ENCODE measurements at regions not wholly inside any gene's neighbourhood (a gene's known extent, or its start where the extent isn't known, plus 50 kb on each side); places are given as distances from the start of the nearest gene placed in this dataset.

- no peak for DNase-seq (ENCODE audit: low read depth)
- no peak for TF ChIP-seq CTCF (conservative IDR thresholded peaks at IDR 0.05; ENCODE audit: low read length)
- no peak overlapping the region for H3K4me3 ChIP-seq (ENCODE audit: low read length)
Measured at GRCh38 chr2:158732573-158733429, 62.3 kb upstream of the DAPL1 start.

DNA sequence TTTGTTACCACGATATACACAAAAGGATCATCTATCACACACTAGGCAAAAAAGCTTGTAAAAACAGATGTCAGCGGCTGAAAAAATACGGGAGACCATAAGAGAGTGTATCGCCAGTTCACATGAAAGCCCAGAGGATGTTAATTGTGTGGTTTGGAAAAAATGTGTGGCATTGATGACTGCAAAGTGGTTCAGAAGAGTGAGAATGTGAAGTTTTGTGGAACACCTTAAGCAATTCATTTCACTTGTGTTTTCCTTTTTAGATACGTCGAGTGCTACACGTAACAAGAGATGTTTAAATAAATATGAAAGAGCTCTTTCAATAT, 61.7 kb upstream of the DAPL1 start:
- no peak for TF ChIP-seq CTCF (conservative IDR thresholded peaks at IDR 0.05; ENCODE audit: low read length)
- no peak for DNase-seq (ENCODE audit: low read depth)
- no peak overlapping the region for H3K4me3 ChIP-seq (ENCODE audit: low read length)

- no peak for TF ChIP-seq CTCF (conservative IDR thresholded peaks at IDR 0.05; ENCODE audit: low read length)
- no peak for DNase-seq (ENCODE audit: low read depth)
- H3K4me3 ChIP-seq (ENCODE audit: low read length): no peak overlapping the region
Measured at GRCh38 chr2:158734442-158734841, 60.7 kb upstream of the DAPL1 start.

DNA sequence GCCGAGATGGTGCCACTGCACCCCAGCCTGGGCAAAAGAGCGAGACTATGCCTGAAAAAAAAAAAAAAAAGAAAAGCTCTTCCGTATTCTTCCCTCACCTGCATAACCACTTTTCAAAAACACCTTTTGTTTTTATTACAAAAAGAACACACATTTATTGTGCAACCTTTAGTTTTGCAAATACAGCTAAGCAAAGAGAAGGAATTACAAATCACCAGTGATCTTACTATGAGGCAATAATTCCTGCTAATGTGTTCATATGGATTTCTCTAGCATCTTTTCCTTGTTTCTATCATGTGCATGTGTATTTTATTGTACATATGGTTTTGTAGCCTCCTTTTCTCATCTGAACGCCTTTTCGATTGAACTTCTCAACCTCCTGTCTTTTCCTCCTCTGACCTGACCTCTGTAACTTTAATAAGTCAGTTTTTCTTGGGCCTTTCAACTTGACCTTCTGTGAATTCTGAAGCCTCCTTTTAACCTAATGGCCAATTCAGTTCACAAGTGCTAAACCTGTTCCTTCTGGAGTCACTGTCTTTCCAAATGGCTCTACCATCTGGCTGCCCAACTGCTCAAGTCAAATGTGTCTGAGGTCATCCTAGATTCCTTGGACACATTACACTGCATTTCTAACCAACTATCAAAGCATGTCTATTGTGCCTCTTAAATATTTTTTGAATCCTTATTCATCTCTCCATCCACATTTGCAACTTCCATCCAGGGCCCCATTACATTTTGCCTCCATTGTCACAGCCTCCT, 59.1 kb upstream of the DAPL1 start:
- TF ChIP-seq CTCF (conservative IDR thresholded peaks at IDR 0.05; ENCODE audit: low read length): no peak
- DNase-seq (ENCODE audit: low read depth): no peak

DNA sequence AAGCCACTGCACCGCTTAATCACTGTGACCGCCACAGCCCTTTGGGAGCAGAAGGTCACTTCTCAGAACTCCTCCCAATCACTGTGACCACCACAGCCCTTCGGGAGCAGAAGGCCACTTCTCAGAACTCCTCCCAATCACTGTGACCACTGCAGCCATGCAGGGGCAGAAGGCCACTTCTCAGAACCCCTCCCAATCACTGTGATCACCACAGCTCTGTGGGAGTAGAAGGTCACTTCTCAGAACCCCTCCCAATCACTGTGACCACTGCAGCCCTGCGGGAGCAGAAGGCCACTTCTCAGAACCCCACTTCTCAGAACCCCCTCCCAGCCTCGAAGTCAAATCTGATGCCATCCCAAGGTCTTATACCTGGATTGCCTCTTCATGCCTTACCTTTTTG, 56.8 kb upstream of the DAPL1 start:
- H3K4me3 ChIP-seq (ENCODE audit: low read length): no peak overlapping the region
- TF ChIP-seq CTCF (conservative IDR thresholded peaks at IDR 0.05; ENCODE audit: low read length): no peak
- DNase-seq (ENCODE audit: low read depth): no peak

More for the DNA sequence above, 59.1 kb upstream of the DAPL1 start:
- H3K4me3 ChIP-seq (ENCODE audit: low read length): no peak overlapping the region

DNA sequence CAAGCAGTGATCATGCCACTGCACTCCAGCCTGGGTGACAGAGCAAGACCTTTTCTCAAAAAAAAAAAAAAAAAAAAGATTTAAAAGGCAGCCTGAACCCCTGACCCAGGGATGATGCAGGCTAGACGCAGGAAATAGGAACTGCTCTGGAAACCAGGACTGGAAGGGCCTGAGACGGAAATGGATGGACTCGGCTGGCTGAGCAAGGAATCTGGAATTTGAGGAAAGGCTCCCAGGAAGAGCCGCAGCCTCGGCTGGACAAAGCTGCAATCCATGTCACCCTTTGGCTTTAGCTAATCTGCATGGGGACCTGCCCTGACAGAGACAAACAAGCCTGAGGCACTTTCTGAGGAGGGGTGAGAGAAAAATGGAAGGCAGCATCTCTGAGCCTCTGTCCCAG, 55.0 kb upstream of the DAPL1 start:
- DNase-seq (ENCODE audit: low read depth): no peak
- H3K4me3 ChIP-seq (ENCODE audit: low read length): no peak overlapping the region
- TF ChIP-seq CTCF (conservative IDR thresholded peaks at IDR 0.05; ENCODE audit: low read length): no peak

DNA sequence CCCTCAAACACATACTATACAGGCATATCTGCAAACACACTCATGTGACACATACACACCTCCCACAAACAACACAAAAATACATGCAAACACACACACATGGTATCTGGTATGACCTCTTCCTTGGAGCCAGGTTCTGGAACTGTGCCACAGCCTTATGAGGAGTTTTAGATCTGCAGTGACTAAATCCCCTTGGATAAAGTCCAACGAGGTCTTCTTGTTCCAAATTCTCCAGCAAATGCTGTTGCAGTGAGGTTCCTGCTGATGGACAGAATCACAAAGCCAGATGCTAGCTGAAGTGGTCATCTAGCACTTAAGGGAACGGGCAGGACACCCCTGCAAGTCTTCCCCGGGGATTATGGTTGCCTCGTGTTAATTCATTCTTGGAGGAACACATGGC, 54.5 kb upstream of the DAPL1 start:
- TF ChIP-seq CTCF (conservative IDR thresholded peaks at IDR 0.05; ENCODE audit: low read length): no peak
- DNase-seq (ENCODE audit: low read depth): peak; percentile 67
- no peak overlapping the region for H3K4me3 ChIP-seq (ENCODE audit: low read length)
